OCI-LY3 (cell line): ENCODE measurements at regions not wholly inside any gene's neighbourhood (a gene's known extent, or its start where the extent isn't known, plus 50 kb on each side); places are given as distances from the start of the nearest gene placed in this dataset.

ENCODE experiments used
- H2AFZ ChIP-seq: fragments of 200-600, 300-600 bp; shearing (Covaris generic); 2 replicates; pipeline ENCODE4 v1.6.0; 2014; ENCODE audit warnings: antibody characterized with exemption, low read depth, low read length
- H3K27ac ChIP-seq: fragments of 200-600, 300-600 bp; sonication (generic); 2 replicates; pipeline ENCODE4 v1.5.1; 2014; ENCODE audit warnings: mild to moderate bottlenecking, low read length, moderate library complexity, mixed read lengths
- H3K27me3 ChIP-seq: fragments of 200-600, 300-600 bp; sonication (generic); 2 replicates; pipeline ENCODE4 v1.6.1; 2014; ENCODE audit warnings: low read depth, low read length, mixed read lengths
- H3K36me3 ChIP-seq: fragments of 200-600, 300-600 bp; sonication (generic); replicated peaks from 2 replicates; pipeline ENCODE3; 2014; ENCODE audit warnings: low read depth, low read length, mixed read lengths
- H3K4me1 ChIP-seq: fragments of 300-600, 200-600 bp; sonication (generic); 2 replicates; pipeline ENCODE4 v1.6.1; 2014; ENCODE audit warnings: low read length, mixed read lengths
- H3K4me2 ChIP-seq: fragments of 200-600, 300-600 bp; sonication (generic); 2 replicates; pipeline ENCODE4 v1.6.1; 2014; ENCODE audit warnings: low read length, mixed read lengths
- H3K4me3 ChIP-seq: fragments of 300-600, 200-600 bp; sonication (generic); 2 replicates; pipeline ENCODE4 v1.5.1; 2014; ENCODE audit warnings: antibody characterized with exemption, mild to moderate bottlenecking, low read length, moderate library complexity
- H3K79me2 ChIP-seq: fragments of 300-600, 200-600 bp; shearing (Covaris generic); 2 replicates; pipeline ENCODE4 v1.6.1; 2014; ENCODE audit warnings: mild to moderate bottlenecking, low read length, mixed read lengths
- H3K9ac ChIP-seq: fragments of 300-600, 200-600 bp; shearing (Covaris generic); 2 replicates; pipeline ENCODE4 v1.6.0; 2014; ENCODE audit warnings: mild to moderate bottlenecking, low read length, moderate library complexity
- H3K9me3 ChIP-seq: fragments of 200-600, 300-600 bp; shearing (Covaris generic); 2 replicates; pipeline ENCODE4 v1.6.1; 2014; ENCODE audit warnings: low read length, mixed read lengths; ENCODE audit not compliant: insufficient read depth
- H4K20me1 ChIP-seq: fragments of 200-600, 300-600 bp; sonication (generic); 2 replicates; pipeline ENCODE4 v1.6.1; 2016; ENCODE audit warnings: low read length, mixed read lengths; ENCODE audit not compliant: insufficient read depth
- CTCF ChIP-seq: fragments of 200-600, 300-600 bp; sonication (generic); IDR thresholded peaks from 2 replicates; pipeline ENCODE4 v1.5.1; 2014; ENCODE audit warnings: antibody characterized with exemption, low read length, low read depth
- EZH2phosphoT487 ChIP-seq: fragments of 200-600 bp; shearing (Covaris generic); IDR thresholded peaks from 2 replicates; pipeline ENCODE4 v1.6.1; 2018; ENCODE audit warnings: antibody characterized with exemption, mixed run types, low read depth

GRCh38 chr5:68771221-68771620 lies 322.6 kb upstream of the SLC30A5 start:
- H2AFZ ChIP-seq: no peak overlapping the region
- H3K9ac ChIP-seq: no peak overlapping the region
- H3K4me1 ChIP-seq: no peaks in the 10 kb centered on the region
- no peak overlapping the region for H3K27ac ChIP-seq
- no peaks in the 10 kb centered on the region for H3K36me3 ChIP-seq
- H3K4me2 ChIP-seq: no peak overlapping the region
- H3K27me3 ChIP-seq: no peaks in the 10 kb centered on the region
- TF ChIP-seq CTCF: no peak
- no peak for TF ChIP-seq EZH2phosphoT487
- no peaks in the 10 kb centered on the region for H4K20me1 ChIP-seq
- H3K9me3 ChIP-seq: no peaks in the 10 kb centered on the region
- no peaks in the 10 kb centered on the region for H3K79me2 ChIP-seq
- H3K4me3 ChIP-seq: no peak overlapping the region

DNA sequence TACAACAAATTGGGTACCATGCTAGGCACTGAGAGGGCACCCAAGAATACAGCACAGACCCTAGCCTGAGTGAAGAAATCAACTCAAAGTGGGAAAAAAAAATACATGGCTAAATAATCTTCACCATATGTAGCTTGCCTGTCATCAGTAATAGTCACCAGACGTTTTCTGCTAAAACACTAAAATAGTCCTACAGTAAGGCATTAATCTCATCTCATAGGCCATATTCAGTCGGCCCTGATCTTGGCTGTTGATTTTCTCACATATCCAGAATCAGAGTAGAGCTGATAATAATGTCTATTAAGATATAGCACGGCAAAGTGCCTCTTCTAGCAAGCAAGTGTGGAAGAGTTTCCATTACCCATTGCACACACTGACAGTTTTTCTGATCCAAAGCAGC lies 322.1 kb upstream of the SLC30A5 start:
- Histone ChIP-seq H3K9ac (no peak overlapping the region), H3K27ac (no peak overlapping the region), H3K4me2 (no peak overlapping the region), H2AFZ (no peak overlapping the region), H3K9me3 (no peaks in the 10 kb centered on the region), H3K36me3 (no peaks in the 10 kb centered on the region), H4K20me1 (no peaks in the 10 kb centered on the region), H3K4me3 (no peak overlapping the region), H3K4me1 (no peaks in the 10 kb centered on the region), H3K79me2 (no peaks in the 10 kb centered on the region), H3K27me3 (no peaks in the 10 kb centered on the region)
- no peak for TF ChIP-seq CTCF
- TF ChIP-seq EZH2phosphoT487: no peak

DNA sequence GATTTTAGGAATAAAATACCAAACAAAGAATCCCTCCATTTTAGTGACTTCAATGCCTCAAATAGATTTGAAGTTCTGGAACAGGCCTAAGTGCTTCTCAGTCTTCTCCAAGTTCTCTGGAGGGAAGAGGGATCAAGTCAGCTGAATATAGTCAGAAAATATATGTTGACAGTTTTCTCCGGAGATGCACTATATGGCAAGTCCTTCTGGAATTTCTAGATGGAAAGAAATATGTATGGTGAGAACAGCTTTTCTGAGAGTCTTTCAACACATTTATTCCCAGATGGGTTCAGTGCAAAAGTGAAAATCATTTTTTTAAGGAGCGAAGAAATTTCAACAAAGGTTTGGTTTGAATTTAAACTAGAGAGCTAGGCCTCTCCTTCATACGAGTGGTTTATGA lies 317.4 kb upstream of the SLC30A5 start:
- Histone ChIP-seq H3K4me2 (no peak overlapping the region), H3K27ac (no peak overlapping the region), H3K9me3 (no peaks in the 10 kb centered on the region), H2AFZ (no peak overlapping the region), H3K9ac (no peak overlapping the region), H3K27me3 (no peaks in the 10 kb centered on the region), H4K20me1 (no peaks in the 10 kb centered on the region), H3K79me2 (no peaks in the 10 kb centered on the region), H3K36me3 (no peaks in the 10 kb centered on the region), H3K4me1 (no peaks in the 10 kb centered on the region), H3K4me3 (no peak overlapping the region)
- TF ChIP-seq EZH2phosphoT487 (no peak), CTCF (no peak)

DNA sequence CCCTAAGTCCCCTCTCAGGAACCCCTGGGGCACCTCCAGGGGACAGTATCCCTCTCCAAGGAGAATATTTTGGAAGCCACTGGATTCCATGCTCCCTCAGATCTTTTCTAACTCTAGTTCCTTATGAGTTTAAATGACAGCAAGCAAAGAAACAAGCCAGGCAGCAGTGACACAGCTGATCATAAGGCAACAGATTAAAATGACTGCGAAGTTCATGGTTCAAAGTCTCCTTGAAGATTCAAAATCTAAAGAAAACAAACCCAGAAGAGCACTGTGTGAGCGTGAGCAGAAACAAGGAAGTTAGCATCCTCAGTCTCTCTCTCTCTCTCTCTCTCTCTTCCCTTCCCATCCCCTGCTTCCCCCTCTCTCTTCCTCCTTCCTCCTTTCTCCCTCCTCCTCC lies 316.7 kb upstream of the SLC30A5 start:
- Histone ChIP-seq H3K36me3 (no peaks in the 10 kb centered on the region), H3K79me2 (no peaks in the 10 kb centered on the region), H3K27me3 (no peaks in the 10 kb centered on the region), H2AFZ (no peak overlapping the region), H3K4me3 (no peak overlapping the region), H3K9ac (no peak overlapping the region), H3K27ac (no peak overlapping the region), H3K4me2 (no peak overlapping the region), H3K9me3 (no peaks in the 10 kb centered on the region), H3K4me1 (no peaks in the 10 kb centered on the region), H4K20me1 (no peaks in the 10 kb centered on the region)
- no peak for TF ChIP-seq EZH2phosphoT487

DNA sequence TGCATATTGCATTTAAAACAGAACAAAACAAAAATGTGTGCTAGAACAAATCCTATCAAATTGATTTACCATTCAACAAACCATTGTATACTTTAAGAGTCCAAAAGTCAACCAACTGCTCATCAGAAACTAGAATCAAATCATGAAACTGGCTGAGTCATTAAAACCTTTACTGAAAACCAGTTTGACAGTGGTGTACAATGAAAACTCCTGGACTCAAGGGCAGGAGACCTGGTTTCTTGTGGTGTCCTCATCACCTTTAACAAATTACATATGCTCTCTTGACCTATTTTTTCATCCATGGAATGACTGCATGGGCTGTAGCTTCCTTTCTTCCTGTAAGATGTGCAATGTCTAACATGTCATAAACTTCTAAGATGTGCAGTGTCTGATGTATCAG lies 315.3 kb upstream of the SLC30A5 start:
- no peaks in the 10 kb centered on the region for H3K79me2 ChIP-seq
- H3K4me3 ChIP-seq: no peak overlapping the region
- no peak overlapping the region for H3K9ac ChIP-seq
- no peak for TF ChIP-seq CTCF
- TF ChIP-seq EZH2phosphoT487: no peak
- H3K27me3 ChIP-seq: no peaks in the 10 kb centered on the region
- H2AFZ ChIP-seq: no peak overlapping the region
- H4K20me1 ChIP-seq: no peaks in the 10 kb centered on the region
- no peak overlapping the region for H3K4me2 ChIP-seq
- no peaks in the 10 kb centered on the region for H3K9me3 ChIP-seq
- no peak overlapping the region for H3K27ac ChIP-seq
- no peaks in the 10 kb centered on the region for H3K4me1 ChIP-seq
- H3K36me3 ChIP-seq: no peaks in the 10 kb centered on the region
